HUES48 (cell line): ENCODE measurements at regions not wholly inside any gene's neighbourhood (a gene's known extent, or its start where the extent isn't known, plus 50 kb on each side); places are given as distances from the start of the nearest gene placed in this dataset.
"Not testable (repeated sequence)": the region's sequence is repeated elsewhere in the genome, so short reads cannot be mapped to it uniquely, and the experiment has no call there.

Source experiments
- H3K27ac ChIP-seq: one replicate; pipeline ENCODE4 v1.7.0; 2013; ENCODE audit warnings: low read depth, low read length, inconsistent platforms
- H3K27me3 ChIP-seq: 2 replicates; pipeline ENCODE4 v1.6.1; 2013; ENCODE audit warnings: mild to moderate bottlenecking, low read length; ENCODE audit not compliant: control insufficient read depth, insufficient read depth
- H3K36me3 ChIP-seq: 2 replicates; pipeline ENCODE4 v1.6.1; 2013; ENCODE audit warnings: low read length; ENCODE audit not compliant: control insufficient read depth, insufficient read depth
- H3K4me1 ChIP-seq: 2 replicates; pipeline ENCODE4 v1.6.1; 2013; ENCODE audit warnings: mild to moderate bottlenecking, low read length; ENCODE audit not compliant: control insufficient read depth, insufficient read depth
- H3K4me3 ChIP-seq: 2 replicates; pipeline ENCODE4 v1.5.1; 2013; ENCODE audit warnings: mild to moderate bottlenecking, low read depth, low read length
- H3K9ac ChIP-seq: 2 replicates; pipeline ENCODE4 v1.6.1; 2013; ENCODE audit warnings: mild to moderate bottlenecking, low read depth, low read length, moderate library complexity
- H3K9me3 ChIP-seq: 2 replicates; pipeline ENCODE4 v1.6.1; 2013; ENCODE audit warnings: low read length; ENCODE audit not compliant: control insufficient read depth, insufficient read depth

- H3K9me3 ChIP-seq = no peaks in the 10 kb centered on the region
- H3K9ac ChIP-seq = no peak overlapping the region
- H3K4me3 ChIP-seq = no peak overlapping the region
- no peaks in the 10 kb centered on the region for H3K27me3 ChIP-seq
- no peak overlapping the region for H3K27ac ChIP-seq
- no peaks in the 10 kb centered on the region for H3K4me1 ChIP-seq
- H3K36me3 ChIP-seq = no peaks in the 10 kb centered on the region
Observed at GRCh38 chr1:238628110-238628509, 737.4 kb upstream of the ZP4 start.

GRCh38 chr1:238624776-238625175, 734.1 kb upstream of the ZP4 start:
- no peaks in the 10 kb centered on the region for H3K9me3 ChIP-seq
- no peaks in the 10 kb centered on the region for H3K4me1 ChIP-seq
- no peaks in the 10 kb centered on the region for H3K36me3 ChIP-seq
- no peak overlapping the region for H3K4me3 ChIP-seq
- no peak overlapping the region for H3K9ac ChIP-seq
- H3K27ac ChIP-seq = no peak overlapping the region
- H3K27me3 ChIP-seq = no peaks in the 10 kb centered on the region

GRCh38 chr1:238621405-238621804, 730.7 kb upstream of the ZP4 start:
- Histone ChIP-seq H3K9me3 (no peaks in the 10 kb centered on the region), H3K4me1 (no peaks in the 10 kb centered on the region), H3K27ac (no peak overlapping the region), H3K27me3 (no peaks in the 10 kb centered on the region), H3K4me3 (no peak overlapping the region), H3K9ac (no peak overlapping the region), H3K36me3 (no peaks in the 10 kb centered on the region)

- H3K36me3 ChIP-seq = no peaks in the 10 kb centered on the region
- H3K27me3 ChIP-seq = no peaks in the 10 kb centered on the region
- H3K4me3 ChIP-seq = no peak overlapping the region
- H3K4me1 ChIP-seq = no peaks in the 10 kb centered on the region
- no peak overlapping the region for H3K27ac ChIP-seq
- H3K9me3 ChIP-seq = no peaks in the 10 kb centered on the region
- no peak overlapping the region for H3K9ac ChIP-seq
Observed at GRCh38 chr1:238619652-238620051, 728.9 kb upstream of the ZP4 start.

GRCh38 chr1:238611406-238611805, 720.7 kb upstream of the ZP4 start:
- no peaks in the 10 kb centered on the region for H3K4me1 ChIP-seq
- no peak overlapping the region for H3K9ac ChIP-seq
- no peak overlapping the region for H3K4me3 ChIP-seq
- H3K36me3 ChIP-seq = no peaks in the 10 kb centered on the region
- no peaks in the 10 kb centered on the region for H3K9me3 ChIP-seq
- H3K27ac ChIP-seq = no peak overlapping the region
- no peaks in the 10 kb centered on the region for H3K27me3 ChIP-seq

- Histone ChIP-seq H3K9me3 (no peaks in the 10 kb centered on the region), H3K27me3 (no peaks in the 10 kb centered on the region), H3K4me1 (no peaks in the 10 kb centered on the region), H3K27ac (no peak overlapping the region), H3K9ac (no peak overlapping the region), H3K36me3 (no peaks in the 10 kb centered on the region), H3K4me3 (no peak overlapping the region)
Observed at GRCh38 chr1:238608144-238608543, 717.4 kb upstream of the ZP4 start.

- no peaks in the 10 kb centered on the region for H3K9me3 ChIP-seq
- no peaks in the 10 kb centered on the region for H3K27me3 ChIP-seq
- no peaks in the 10 kb centered on the region for H3K36me3 ChIP-seq
- H3K4me3 ChIP-seq = no peak overlapping the region
- no peaks in the 10 kb centered on the region for H3K4me1 ChIP-seq
- no peak overlapping the region for H3K9ac ChIP-seq
- no peak overlapping the region for H3K27ac ChIP-seq
Observed at GRCh38 chr1:238606896-238607295, 716.2 kb upstream of the ZP4 start.

GRCh38 chr1:238606457-238606856, 715.7 kb upstream of the ZP4 start:
- H3K4me1 ChIP-seq = no peaks in the 10 kb centered on the region
- H3K27me3 ChIP-seq = no peaks in the 10 kb centered on the region
- H3K4me3 ChIP-seq = no peak overlapping the region
- no peak overlapping the region for H3K9ac ChIP-seq
- no peaks in the 10 kb centered on the region for H3K36me3 ChIP-seq
- no peaks in the 10 kb centered on the region for H3K9me3 ChIP-seq
- no peak overlapping the region for H3K27ac ChIP-seq

GRCh38 chr1:238604357-238604756, 713.6 kb upstream of the ZP4 start:
- Histone ChIP-seq H3K4me3 (no peak overlapping the region), H3K9ac (no peak overlapping the region), H3K27me3 (no peaks in the 10 kb centered on the region), H3K9me3 (no peaks in the 10 kb centered on the region), H3K4me1 (no peaks in the 10 kb centered on the region), H3K36me3 (no peaks in the 10 kb centered on the region), H3K27ac (no peak overlapping the region)

GRCh38 chr1:238601604-238602003, 710.9 kb upstream of the ZP4 start:
- not testable (repeated sequence) for H3K27me3 ChIP-seq, H3K9ac ChIP-seq, H3K27ac ChIP-seq, H3K4me3 ChIP-seq, H3K36me3 ChIP-seq, H3K4me1 ChIP-seq, H3K9me3 ChIP-seq

GRCh38 chr1:238596703-238597102, 706.0 kb upstream of the ZP4 start:
- no peaks in the 10 kb centered on the region for H3K27me3 ChIP-seq
- H3K9me3 ChIP-seq = no peaks in the 10 kb centered on the region
- no peak overlapping the region for H3K27ac ChIP-seq
- no peaks in the 10 kb centered on the region for H3K36me3 ChIP-seq
- no peak overlapping the region for H3K9ac ChIP-seq
- H3K4me3 ChIP-seq = no peak overlapping the region
- H3K4me1 ChIP-seq = no peaks in the 10 kb centered on the region

GRCh38 chr1:238592621-238593020, 701.9 kb upstream of the ZP4 start:
- H3K36me3 ChIP-seq = no peaks in the 10 kb centered on the region
- no peaks in the 10 kb centered on the region for H3K4me1 ChIP-seq
- H3K9ac ChIP-seq = no peak overlapping the region
- no peak overlapping the region for H3K4me3 ChIP-seq
- H3K27ac ChIP-seq = no peak overlapping the region
- H3K9me3 ChIP-seq = no peaks in the 10 kb centered on the region
- no peaks in the 10 kb centered on the region for H3K27me3 ChIP-seq
